ENCODE measurements at regions not wholly inside any gene's neighbourhood (a gene's known extent, or its start where the extent isn't known, plus 50 kb on each side); places are given as distances from the start of the nearest gene placed in this dataset.

DNA sequence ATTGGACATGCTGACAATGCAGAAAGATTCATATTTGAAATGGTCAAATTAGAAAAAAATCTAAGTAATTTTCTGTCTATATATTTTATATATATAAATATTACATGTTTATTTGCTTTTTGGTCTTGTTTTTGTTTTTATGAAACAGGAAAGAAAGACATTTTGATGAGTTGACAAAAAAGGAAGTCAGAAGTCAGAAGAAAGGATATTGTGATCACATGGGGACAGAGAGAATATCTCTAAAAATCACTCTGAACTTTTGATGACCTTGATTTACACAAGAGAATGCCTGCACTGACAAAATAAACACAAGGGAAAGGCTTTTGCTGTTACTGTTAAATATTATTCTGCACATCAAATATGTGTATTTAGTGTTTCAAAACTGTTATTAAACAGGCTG lies 811.2 kb downstream of the SI start:
- Histone ChIP-seq H3K27ac (no peak overlapping the region), H3K36me3 (no peaks in the 10 kb centered on the region), H3K27me3 (no peaks in the 10 kb centered on the region), H3K4me1 (no peaks in the 10 kb centered on the region), H3K9me3 (no peaks in the 10 kb centered on the region), H3K4me3 (no peak overlapping the region)
- ATAC-seq, result no peak
- no peak for DNase-seq
- in situ Hi-C loops (cut with MboI; ENCODE audit: low sequenced_read_pairs in 4 of 4) (no loop called here), intact Hi-C loops (cut with DNase I; ENCODE audit: low total_unique reads) (no loop called here)
- TF ChIP-seq POLR2A (IDR thresholded peaks at IDR 0.05), result no peak

DNA sequence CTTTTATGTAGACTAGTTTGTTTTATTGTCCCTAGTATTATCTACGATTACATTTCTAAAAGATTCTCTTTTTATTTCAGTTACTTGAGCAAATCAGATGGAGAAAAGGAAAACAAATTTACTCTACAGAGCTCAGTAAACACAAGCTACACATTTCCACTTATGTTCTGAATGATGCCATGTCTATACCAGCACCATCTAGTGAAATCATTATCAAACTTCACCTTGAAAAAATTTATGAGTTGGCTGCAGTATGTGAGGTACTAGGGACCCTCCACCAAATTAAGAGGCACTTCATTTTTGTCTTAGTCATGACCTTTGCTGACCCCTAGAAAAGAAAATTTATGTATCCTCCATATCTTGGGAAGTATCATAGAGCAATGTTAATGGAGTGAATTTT lies 827.4 kb downstream of the SI start:
- intact Hi-C loops (cut with DNase I; ENCODE audit: low total_unique reads), result no loop called here
- H3K27me3 ChIP-seq, result no peaks in the 10 kb centered on the region
- no peaks in the 10 kb centered on the region for H3K36me3 ChIP-seq
- TF ChIP-seq, protein P1, sequence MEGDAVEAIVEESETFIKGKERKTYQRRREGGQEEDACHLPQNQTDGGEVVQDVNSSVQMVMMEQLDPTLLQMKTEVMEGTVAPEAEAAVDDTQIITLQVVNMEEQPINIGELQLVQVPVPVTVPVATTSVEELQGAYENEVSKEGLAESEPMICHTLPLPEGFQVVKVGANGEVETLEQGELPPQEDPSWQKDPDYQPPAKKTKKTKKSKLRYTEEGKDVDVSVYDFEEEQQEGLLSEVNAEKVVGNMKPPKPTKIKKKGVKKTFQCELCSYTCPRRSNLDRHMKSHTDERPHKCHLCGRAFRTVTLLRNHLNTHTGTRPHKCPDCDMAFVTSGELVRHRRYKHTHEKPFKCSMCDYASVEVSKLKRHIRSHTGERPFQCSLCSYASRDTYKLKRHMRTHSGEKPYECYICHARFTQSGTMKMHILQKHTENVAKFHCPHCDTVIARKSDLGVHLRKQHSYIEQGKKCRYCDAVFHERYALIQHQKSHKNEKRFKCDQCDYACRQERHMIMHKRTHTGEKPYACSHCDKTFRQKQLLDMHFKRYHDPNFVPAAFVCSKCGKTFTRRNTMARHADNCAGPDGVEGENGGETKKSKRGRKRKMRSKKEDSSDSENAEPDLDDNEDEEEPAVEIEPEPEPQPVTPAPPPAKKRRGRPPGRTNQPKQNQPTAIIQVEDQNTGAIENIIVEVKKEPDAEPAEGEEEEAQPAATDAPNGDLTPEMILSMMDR (IDR thresholded peaks at IDR 0.05 in 4 of 5, conservative IDR thresholded peaks at IDR 0.05 in 1 of 5), result no peak
- TF ChIP-seq POLR2A (IDR thresholded peaks at IDR 0.05), result no peak
- in situ Hi-C loops (cut with MboI; ENCODE audit: low sequenced_read_pairs in 4 of 4), result no loop called here
- H3K27ac ChIP-seq, result no peak overlapping the region
- H3K9me3 ChIP-seq, result no peaks in the 10 kb centered on the region
- ATAC-seq (no peak), DNase-seq (no peak)
- no peaks in the 10 kb centered on the region for H3K4me1 ChIP-seq
- H3K4me3 ChIP-seq, result no peak overlapping the region

DNA sequence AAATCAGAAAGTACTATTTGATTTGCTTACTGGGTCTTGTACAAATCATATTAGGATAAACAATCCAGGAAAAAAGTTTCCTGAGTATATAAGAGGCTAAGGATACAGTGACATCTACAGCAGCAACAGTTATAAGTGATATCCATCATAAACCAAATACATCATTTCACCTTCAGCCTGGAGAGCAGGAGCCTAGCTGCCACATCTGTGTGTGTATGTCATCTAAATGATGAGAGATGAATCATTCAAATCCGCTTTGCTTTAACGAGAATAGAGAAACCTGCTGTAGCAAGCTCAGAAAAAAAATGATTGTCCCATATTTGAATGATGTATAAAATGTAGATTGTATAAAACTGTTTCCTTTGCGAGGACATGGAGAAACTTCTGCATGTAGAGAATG lies 841.4 kb downstream of the SI start:
- intact Hi-C loops (cut with DNase I; ENCODE audit: low total_unique reads), result no loop called here
- H3K36me3 ChIP-seq, result no peaks in the 10 kb centered on the region
- no peak for ATAC-seq
- no peaks in the 10 kb centered on the region for H3K27me3 ChIP-seq
- no peak overlapping the region for H3K27ac ChIP-seq
- H3K9me3 ChIP-seq, result no peaks in the 10 kb centered on the region
- DNase-seq, result no peak
- in situ Hi-C loops (cut with MboI; ENCODE audit: low sequenced_read_pairs in 4 of 4), result no loop called here
- TF ChIP-seq POLR2A (IDR thresholded peaks at IDR 0.05), result no peak
- TF ChIP-seq, protein P1 (IDR thresholded peaks at IDR 0.05 in 4 of 5, conservative IDR thresholded peaks at IDR 0.05 in 1 of 5), result no peak
- no peak overlapping the region for H3K4me3 ChIP-seq
- H3K4me1 ChIP-seq, result no peaks in the 10 kb centered on the region

DNA sequence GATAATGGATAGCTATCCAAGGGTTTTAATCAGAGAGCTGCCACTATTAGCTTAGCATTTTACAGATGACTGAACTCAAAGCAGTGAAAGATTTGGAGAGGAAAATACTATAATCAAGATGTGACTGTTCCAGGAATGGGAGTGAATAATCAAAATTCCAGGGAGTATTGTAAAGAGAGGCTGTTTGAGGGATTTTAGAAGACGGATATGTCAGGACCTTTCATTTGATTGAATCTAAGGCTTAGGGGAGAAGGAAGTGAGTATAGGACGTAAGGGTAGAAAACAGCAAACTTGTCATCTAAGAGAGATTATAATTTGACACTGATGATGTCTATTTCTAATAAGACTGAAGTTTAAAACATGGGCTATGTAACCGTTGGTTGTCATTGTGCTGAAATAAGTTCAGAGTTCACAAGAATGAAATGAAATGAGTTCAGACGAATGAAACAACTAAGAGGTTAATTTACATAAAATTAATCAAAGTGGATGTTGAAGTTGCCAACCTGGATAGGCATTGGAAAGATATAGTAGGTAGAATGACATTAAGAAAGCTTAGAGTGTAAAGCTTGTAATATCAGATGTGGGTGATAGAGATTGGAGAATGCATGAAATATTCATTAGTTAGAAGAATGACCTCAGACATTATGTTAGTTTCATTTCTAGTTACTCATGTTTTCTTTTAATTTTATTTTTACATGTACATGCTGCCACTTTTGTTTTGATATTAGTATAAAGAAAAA lies 842.8 kb downstream of the SI start:
- H3K9me3 ChIP-seq, result no peaks in the 10 kb centered on the region
- DNase-seq, result no peak
- H3K36me3 ChIP-seq, result no peaks in the 10 kb centered on the region
- H3K4me3 ChIP-seq, result no peak overlapping the region
- intact Hi-C loops (cut with DNase I; ENCODE audit: low total_unique reads), result no loop called here
- ATAC-seq, result no peak
- H3K4me1 ChIP-seq, result no peaks in the 10 kb centered on the region
- no peak overlapping the region for H3K27ac ChIP-seq
- in situ Hi-C loops (cut with MboI; ENCODE audit: low sequenced_read_pairs in 4 of 4), result no loop called here
- H3K27me3 ChIP-seq, result no peaks in the 10 kb centered on the region
- TF ChIP-seq, protein P1 (IDR thresholded peaks at IDR 0.05 in 4 of 5, conservative IDR thresholded peaks at IDR 0.05 in 1 of 5), result no peak
- TF ChIP-seq POLR2A (IDR thresholded peaks at IDR 0.05), result no peak

DNA sequence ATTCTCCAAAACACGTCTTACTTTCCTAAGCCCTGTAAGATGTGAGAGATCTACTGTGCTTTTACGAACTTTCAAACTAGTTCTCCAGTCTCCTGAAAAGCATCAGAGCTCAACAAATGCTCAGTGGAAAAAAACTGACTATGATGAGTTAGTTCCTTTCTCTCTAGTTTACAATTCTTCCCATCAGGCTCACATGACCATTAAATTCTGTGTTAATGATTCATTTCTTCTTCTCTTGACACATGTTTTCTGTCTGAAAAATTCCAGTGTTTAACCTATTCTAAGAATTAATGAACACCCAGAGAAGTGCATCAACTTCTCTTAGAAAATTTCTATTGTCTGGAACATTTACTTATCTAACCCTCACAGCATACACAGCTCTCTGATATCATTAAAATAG lies 844.3 kb downstream of the SI start:
- in situ Hi-C loops (cut with MboI; ENCODE audit: low sequenced_read_pairs in 4 of 4) (no loop called here), intact Hi-C loops (cut with DNase I; ENCODE audit: low total_unique reads) (no loop called here)
- no peaks in the 10 kb centered on the region for H3K4me1 ChIP-seq
- no peak overlapping the region for H3K27ac ChIP-seq
- no peaks in the 10 kb centered on the region for H3K36me3 ChIP-seq
- no peak overlapping the region for H3K4me3 ChIP-seq
- no peaks in the 10 kb centered on the region for H3K9me3 ChIP-seq
- no peaks in the 10 kb centered on the region for H3K27me3 ChIP-seq
- TF ChIP-seq POLR2A (IDR thresholded peaks at IDR 0.05), result no peak
- TF ChIP-seq, protein P1 (IDR thresholded peaks at IDR 0.05 in 4 of 5, conservative IDR thresholded peaks at IDR 0.05 in 1 of 5), result no peak
- DNase-seq (no peak), ATAC-seq (no peak)

All from gastrocnemius medialis (tissue), 4 donors.